Smooth muscle cell (in vitro differentiated cells): ENCODE measurements at regions not wholly inside any gene's neighbourhood (a gene's known extent, or its start where the extent isn't known, plus 50 kb on each side); places are given as distances from the start of the nearest gene placed in this dataset.
"Not testable (repeated sequence)": the region's sequence is repeated elsewhere in the genome, so short reads cannot be mapped to it uniquely, and the experiment has no call there.

Experiments used
- DNase-seq: peaks from one replicate; lab custom pipeline; 2025; ENCODE audit not compliant: unreplicated experiment; lab: John Stamatoyannopoulos, UW
- H2AFZ ChIP-seq: fragments of 200-600 bp; sonication (generic); 2 replicates; pipeline ENCODE4 v1.6.0; 2016; ENCODE audit warnings: antibody characterized with exemption, low read depth, mild to moderate bottlenecking
- H3F3A ChIP-seq: fragments of 200-600 bp; sonication (generic); 2 replicates; pipeline ENCODE4 v1.6.0; 2017; ENCODE audit warnings: antibody characterized with exemption, low read depth
- H3K27ac ChIP-seq: fragments of 200-600 bp; sonication (generic); 2 replicates; pipeline ENCODE4 v1.5.1; 2016; ENCODE audit warnings: low read depth, mild to moderate bottlenecking
- H3K27me3 ChIP-seq: fragments of 200-600 bp; sonication (generic); 2 replicates; pipeline ENCODE4 v1.6.1; 2016; ENCODE audit warnings: low read depth, mild to moderate bottlenecking
- H3K36me3 ChIP-seq: fragments of 200-600 bp; sonication (generic); 2 replicates; pipeline ENCODE4 v1.5.1; 2016; ENCODE audit warnings: low read depth
- H3K4me1 ChIP-seq: fragments of 200-600 bp; sonication (generic); 2 replicates; pipeline ENCODE4 v1.5.1; 2016; ENCODE audit warnings: low read depth
- H3K4me2 ChIP-seq: fragments of 200-600 bp; sonication (generic); 2 replicates; pipeline ENCODE4 v1.6.0; 2016; ENCODE audit warnings: mild to moderate bottlenecking
- H3K4me3 ChIP-seq: fragments of 200-600 bp; sonication (generic); 2 replicates; pipeline ENCODE4 v1.5.1; 2016; ENCODE audit warnings: mild to moderate bottlenecking
- H3K79me2 ChIP-seq: fragments of 200-600 bp; sonication (generic); 2 replicates; pipeline ENCODE4 v1.6.0; 2016; ENCODE audit warnings: low read depth, mild to moderate bottlenecking
- H3K9ac ChIP-seq: fragments of 200-600 bp; sonication (generic); 2 replicates; pipeline ENCODE4 v1.6.0; 2016; ENCODE audit warnings: low read depth
- H3K9me3 ChIP-seq: fragments of 200-600 bp; sonication (generic); replicated peaks from 2 replicates; pipeline ENCODE4 v1.5.1; 2016; ENCODE audit warnings: low read depth
- H4K20me1 ChIP-seq: fragments of 200-600 bp; sonication (generic); 2 replicates; pipeline ENCODE4 v1.6.0; 2016; ENCODE audit warnings: low read depth
- WGBS: methylation state at CpG from one replicate; pipeline ENCODE4 v1.1.7; 2016; ENCODE audit warnings: low lambda C conversion rate; 5-methylcytosine and 5-hydroxymethylcytosine counted together
- TF ChIP-seq, protein P1 (sequence below): fragments of 200-600 bp; sonication (generic); IDR thresholded peaks from 2 replicates; pipeline ENCODE4 v1.5.1; 2017; ENCODE audit warnings: borderline replicate concordance, mild to moderate bottlenecking, antibody characterized with exemption; ENCODE audit not compliant: insufficient read depth, poor library complexity, severe bottlenecking

DNA sequence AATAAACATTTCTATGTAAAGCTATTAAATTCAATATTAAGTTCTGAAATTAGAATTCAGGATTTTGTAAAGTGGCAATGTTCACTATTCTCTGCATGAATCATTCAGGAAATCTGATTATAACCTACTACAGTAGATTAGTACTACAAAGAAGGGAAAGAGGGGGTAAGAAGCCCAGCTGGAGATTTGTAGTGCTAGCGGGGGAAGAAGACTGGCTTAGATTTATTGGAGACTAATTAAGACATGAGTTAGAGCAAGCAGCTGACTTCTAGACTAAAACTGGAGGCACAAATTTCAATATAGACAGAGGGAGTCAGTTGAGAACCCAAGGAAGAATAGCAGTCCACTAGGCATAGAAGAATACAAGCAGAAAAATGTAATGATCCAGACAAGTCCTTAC lies 55.8 kb upstream of the SETMAR start:
- H3K9me3 ChIP-seq, result no peaks in the 10 kb centered on the region
- no peaks in the 10 kb centered on the region for H3K36me3 ChIP-seq
- no peak overlapping the region for H3K9ac ChIP-seq
- no peaks in the 10 kb centered on the region for H3K79me2 ChIP-seq
- no peak overlapping the region for H2AFZ ChIP-seq
- peaks cover 4% of the 10 kb centered on the region for H3K4me1 ChIP-seq
- no peak for DNase-seq
- WGBS, result 77% methylated on average over 1 of the region's 1 CpG
- no peaks in the 10 kb centered on the region for H4K20me1 ChIP-seq
- no peak overlapping the region for H3K4me2 ChIP-seq
- H3K27me3 ChIP-seq, result no peaks in the 10 kb centered on the region
- TF ChIP-seq, protein P1, sequence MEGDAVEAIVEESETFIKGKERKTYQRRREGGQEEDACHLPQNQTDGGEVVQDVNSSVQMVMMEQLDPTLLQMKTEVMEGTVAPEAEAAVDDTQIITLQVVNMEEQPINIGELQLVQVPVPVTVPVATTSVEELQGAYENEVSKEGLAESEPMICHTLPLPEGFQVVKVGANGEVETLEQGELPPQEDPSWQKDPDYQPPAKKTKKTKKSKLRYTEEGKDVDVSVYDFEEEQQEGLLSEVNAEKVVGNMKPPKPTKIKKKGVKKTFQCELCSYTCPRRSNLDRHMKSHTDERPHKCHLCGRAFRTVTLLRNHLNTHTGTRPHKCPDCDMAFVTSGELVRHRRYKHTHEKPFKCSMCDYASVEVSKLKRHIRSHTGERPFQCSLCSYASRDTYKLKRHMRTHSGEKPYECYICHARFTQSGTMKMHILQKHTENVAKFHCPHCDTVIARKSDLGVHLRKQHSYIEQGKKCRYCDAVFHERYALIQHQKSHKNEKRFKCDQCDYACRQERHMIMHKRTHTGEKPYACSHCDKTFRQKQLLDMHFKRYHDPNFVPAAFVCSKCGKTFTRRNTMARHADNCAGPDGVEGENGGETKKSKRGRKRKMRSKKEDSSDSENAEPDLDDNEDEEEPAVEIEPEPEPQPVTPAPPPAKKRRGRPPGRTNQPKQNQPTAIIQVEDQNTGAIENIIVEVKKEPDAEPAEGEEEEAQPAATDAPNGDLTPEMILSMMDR, result no peak
- no peaks in the 10 kb centered on the region for H3F3A ChIP-seq
- no peak overlapping the region for H3K4me3 ChIP-seq
- H3K27ac ChIP-seq, result no peak overlapping the region

DNA sequence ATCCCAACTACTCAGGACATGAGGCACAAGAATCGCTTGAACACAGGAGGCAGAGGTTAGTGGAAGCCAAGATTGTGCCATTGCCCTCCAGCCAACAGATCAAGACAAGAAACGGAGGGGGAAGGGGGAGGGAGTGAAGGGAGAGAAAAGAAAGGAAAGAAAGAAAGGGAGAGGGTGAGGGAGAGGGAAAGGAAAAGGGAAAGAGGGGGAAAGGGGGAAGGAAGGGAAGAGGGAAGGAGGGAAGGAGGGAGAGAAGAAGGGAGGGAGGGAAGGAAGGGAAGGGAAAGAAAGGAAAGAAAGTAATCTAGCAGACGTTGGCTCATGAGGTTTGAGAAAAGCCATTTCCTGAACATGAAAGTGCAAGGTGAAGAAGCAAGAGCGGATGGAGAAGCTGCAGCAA lies 53.1 kb upstream of the SETMAR start:
- Histone ChIP-seq H2AFZ (no peak overlapping the region), H3K4me1 (peaks cover 4% of the 10 kb centered on the region), H3F3A (no peaks in the 10 kb centered on the region), H3K27ac (no peak overlapping the region), H3K36me3 (no peaks in the 10 kb centered on the region), H3K9ac (no peak overlapping the region), H3K4me2 (no peak overlapping the region), H3K4me3 (no peak overlapping the region), H3K27me3 (no peaks in the 10 kb centered on the region), H4K20me1 (no peaks in the 10 kb centered on the region), H3K9me3 (no peaks in the 10 kb centered on the region), H3K79me2 (no peaks in the 10 kb centered on the region)
- 83% methylated on average over 4 of the region's 4 CpGs for WGBS
- TF ChIP-seq, protein P1, result no peak
- no peak for DNase-seq

DNA sequence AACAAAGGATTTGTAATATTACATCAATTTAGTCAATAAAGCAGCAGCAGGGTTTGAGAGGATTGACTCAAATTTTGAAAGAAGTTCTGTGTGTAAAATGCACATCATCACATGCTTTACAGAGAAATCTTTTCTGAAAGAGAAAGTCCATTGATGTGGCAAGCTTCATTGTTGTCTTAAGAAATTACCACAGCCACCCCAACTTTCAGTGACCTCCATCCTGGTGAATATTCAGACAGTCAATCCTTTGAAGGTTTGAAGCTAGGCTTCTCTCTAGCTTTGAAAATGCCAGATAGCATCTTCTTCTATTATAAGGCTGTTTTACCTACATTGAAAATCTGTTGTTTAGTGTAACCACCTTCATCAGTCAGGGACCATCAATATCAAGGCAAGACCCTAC lies 51.8 kb upstream of the SETMAR start:
- no peak overlapping the region for H3K27ac ChIP-seq
- DNase-seq, result no peak
- no peak overlapping the region for H3K9ac ChIP-seq
- no peak overlapping the region for H3K4me3 ChIP-seq
- no peaks in the 10 kb centered on the region for H4K20me1 ChIP-seq
- no peak overlapping the region for H3K4me2 ChIP-seq
- H3K27me3 ChIP-seq, result no peaks in the 10 kb centered on the region
- H3K4me1 ChIP-seq, result peaks cover 4% of the 10 kb centered on the region
- TF ChIP-seq, protein P1, result no peak
- no peaks in the 10 kb centered on the region for H3K36me3 ChIP-seq
- H3K9me3 ChIP-seq, result no peaks in the 10 kb centered on the region
- no peaks in the 10 kb centered on the region for H3F3A ChIP-seq
- no peak overlapping the region for H2AFZ ChIP-seq
- H3K79me2 ChIP-seq, result no peaks in the 10 kb centered on the region

DNA sequence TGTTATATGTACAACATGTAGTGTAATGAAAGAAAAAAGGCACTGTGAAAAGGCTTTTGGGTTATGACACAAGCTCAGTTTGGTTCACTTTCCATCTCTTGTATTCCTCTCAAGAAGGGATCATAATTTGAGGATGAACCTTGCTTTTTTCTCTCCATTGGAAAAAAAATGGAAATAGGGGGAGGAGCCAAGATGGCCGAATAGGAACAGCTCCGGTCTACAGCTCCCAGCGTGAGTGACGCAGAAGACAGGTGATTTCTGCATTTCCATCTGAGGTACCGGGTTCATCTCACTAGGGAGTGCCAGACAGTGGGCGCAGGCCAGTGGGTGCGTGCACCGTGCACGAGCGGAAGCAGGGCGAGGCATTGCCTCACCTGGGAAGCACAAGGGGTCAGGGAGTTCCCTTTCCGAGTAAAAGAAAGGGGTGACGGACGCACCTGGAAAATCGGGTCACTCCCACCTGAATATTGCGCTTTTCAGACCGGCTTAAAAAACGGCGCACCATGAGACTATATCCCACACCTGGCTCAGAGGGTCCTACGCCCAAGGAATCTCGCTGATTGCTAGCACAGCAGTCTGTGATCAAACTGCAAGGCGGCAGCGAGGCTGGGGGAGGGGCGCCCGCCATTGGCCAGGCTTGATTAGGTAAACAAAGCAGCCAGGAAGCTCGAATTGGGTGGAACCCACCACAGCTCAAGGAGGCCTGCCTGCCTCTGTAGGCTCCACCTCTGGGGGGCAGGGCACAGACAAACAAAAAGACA lies 49.9 kb upstream of the SETMAR start:
- DNase-seq, H3K9me3 ChIP-seq, H2AFZ ChIP-seq, H4K20me1 ChIP-seq, H3K27ac ChIP-seq, H3K9ac ChIP-seq, H3K4me1 ChIP-seq, H3K79me2 ChIP-seq, H3K4me3 ChIP-seq, H3K27me3 ChIP-seq, H3K36me3 ChIP-seq, H3K4me2 ChIP-seq, H3F3A ChIP-seq: not testable (repeated sequence)
- 77% methylated on average over 26 of the region's 26 CpGs for WGBS
